Small intestine (tissue), 7 donors: ENCODE measurements at regions not wholly inside any gene's neighbourhood (a gene's known extent, or its start where the extent isn't known, plus 50 kb on each side); places are given as distances from the start of the nearest gene placed in this dataset.

Experiments
- DNase-seq, 2 donors: peaks; one replicate each; pipeline versions ENCODE4 v3.0.0 to v3.0.0-alpha.2; 2013
- FAIRE-seq: peaks from 2 replicates; lab custom pipeline; 2012; peaks lifted over from hg19 to GRCh38; lab: Jason Lieb, UNC
- H3K27ac ChIP-seq, 3 donors: one replicate each; pipeline ENCODE4 v1.5.1; 2013; ENCODE audit warnings: low read length in 2 of 3, mild to moderate bottlenecking in 2 of 3, control low read depth in 1 of 3, inconsistent platforms in 1 of 3, low read depth in 1 of 3, moderate library complexity in 1 of 3
- H3K27me3 ChIP-seq, 3 donors: one replicate each; pipeline ENCODE4 v1.6.1; 2013; ENCODE audit warnings: low read length in 3 of 3, inconsistent platforms in 1 of 3; ENCODE audit not compliant: control insufficient read depth in 3 of 3, insufficient read depth in 3 of 3
- H3K36me3 ChIP-seq, 3 donors: one replicate each; pipeline ENCODE4 v1.6.1; 2013; ENCODE audit warnings: low read length in 3 of 3, inconsistent platforms in 1 of 3, low read depth in 1 of 3, mild to moderate bottlenecking in 1 of 3, moderate library complexity in 1 of 3; ENCODE audit not compliant: control insufficient read depth in 3 of 3, insufficient read depth in 2 of 3
- H3K4me1 ChIP-seq, 3 donors: one replicate each; pipeline ENCODE4 v1.6.1; 2013; ENCODE audit warnings: low read length in 2 of 3, inconsistent platforms in 1 of 3, low read depth in 1 of 3, mild to moderate bottlenecking in 1 of 3, moderate library complexity in 1 of 3; ENCODE audit not compliant: control insufficient read depth in 3 of 3, insufficient read depth in 2 of 3
- H3K4me3 ChIP-seq, 3 donors: one replicate each; pipeline ENCODE4 v1.5.1; 2013; ENCODE audit warnings: low read length in 3 of 3, control low read depth in 1 of 3, inconsistent platforms in 1 of 3, low read depth in 1 of 3, mild to moderate bottlenecking in 1 of 3, moderate library complexity in 1 of 3
- H3K9me3 ChIP-seq, 2 donors: one replicate each; pipeline ENCODE4 v1.6.1; 2013; ENCODE audit warnings: low read depth in 1 of 2, low read length in 1 of 2; ENCODE audit not compliant: control insufficient read depth in 2 of 2, insufficient read depth in 1 of 2
- WGBS, 3 donors: extraction: QIAGEN DNeasy Blood & Tissue Kit; methylation state at CpG; one replicate each; pipeline ENCODE4 v1.1.7; 2013; 5-methylcytosine and 5-hydroxymethylcytosine counted together
- donor health status: healthy with polysubstance abuse.
- donor health status: control.
- donor health status: control.
- donor health status: Bipolar disorder and iron deficiency.
- donor health status: healthy.

- FAIRE-seq: peak; percentile 5
- DNase-seq: no peak
- Histone ChIP-seq H3K4me1 (no peaks in the 10 kb centered on the region), H3K9me3 (no peaks in the 10 kb centered on the region), H3K36me3 (no peaks in the 10 kb centered on the region), H3K27me3 (no peaks in the 10 kb centered on the region), H3K4me3 (no peak overlapping the region), H3K27ac (no peak overlapping the region)
- 82 to 88% (median 88%) methylated on average over 3 of the region's 3 CpGs for WGBS, 3 donors
Measured at GRCh38 chr5:96228408-96228807, 204.6 kb downstream of the PCSK1 start.

GRCh38 chr5:96227957-96228356 is 205.1 kb downstream of the PCSK1 start:
- Histone ChIP-seq H3K9me3 (no peaks in the 10 kb centered on the region), H3K4me3 (no peak overlapping the region), H3K36me3 (no peaks in the 10 kb centered on the region), H3K4me1 (no peaks in the 10 kb centered on the region), H3K27ac (no peak overlapping the region), H3K27me3 (no peaks in the 10 kb centered on the region)
- FAIRE-seq: no peak
- 86 to 92% (median 91%) methylated on average over 4 of the region's 4 CpGs for WGBS, 3 donors
- no peak for DNase-seq

DNA sequence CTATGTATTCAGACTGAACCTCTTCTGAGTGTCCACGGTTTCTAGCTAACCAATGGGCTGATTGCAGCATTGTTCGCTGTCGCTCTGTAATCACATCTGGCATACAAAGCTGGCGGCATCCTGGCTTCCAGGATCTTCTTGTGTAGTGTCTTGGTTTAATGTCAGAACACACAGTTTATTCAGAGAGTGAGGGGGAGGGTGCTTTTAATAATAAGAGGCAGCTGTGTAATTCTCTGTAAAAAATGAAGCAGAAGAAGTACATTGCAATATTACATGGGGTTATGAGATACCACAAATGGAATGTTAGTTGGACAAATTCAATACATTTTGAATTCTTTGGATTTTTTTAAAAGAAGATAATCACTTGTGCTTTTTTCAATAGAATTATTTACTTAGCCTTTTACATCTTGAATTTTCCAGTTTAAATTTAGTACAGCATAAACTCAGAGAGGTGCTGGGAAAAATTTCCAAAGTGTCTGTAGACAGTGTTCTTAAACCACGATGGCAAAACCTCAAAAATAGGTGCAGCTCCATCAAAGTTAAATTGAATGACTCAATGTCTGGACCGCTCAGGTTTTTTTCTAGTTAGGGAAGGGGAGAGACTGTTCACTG is 206.0 kb downstream of the PCSK1 start:
- WGBS, 3 donors: 63 to 90% (median 87%) methylated on average over 6 of the region's 6 CpGs
- no peaks in the 10 kb centered on the region for H3K4me1 ChIP-seq
- H3K27me3 ChIP-seq: no peaks in the 10 kb centered on the region
- H3K9me3 ChIP-seq: no peaks in the 10 kb centered on the region
- H3K27ac ChIP-seq: no peak overlapping the region
- H3K4me3 ChIP-seq: no peak overlapping the region
- FAIRE-seq: no peak
- DNase-seq: no peak
- no peaks in the 10 kb centered on the region for H3K36me3 ChIP-seq

DNA sequence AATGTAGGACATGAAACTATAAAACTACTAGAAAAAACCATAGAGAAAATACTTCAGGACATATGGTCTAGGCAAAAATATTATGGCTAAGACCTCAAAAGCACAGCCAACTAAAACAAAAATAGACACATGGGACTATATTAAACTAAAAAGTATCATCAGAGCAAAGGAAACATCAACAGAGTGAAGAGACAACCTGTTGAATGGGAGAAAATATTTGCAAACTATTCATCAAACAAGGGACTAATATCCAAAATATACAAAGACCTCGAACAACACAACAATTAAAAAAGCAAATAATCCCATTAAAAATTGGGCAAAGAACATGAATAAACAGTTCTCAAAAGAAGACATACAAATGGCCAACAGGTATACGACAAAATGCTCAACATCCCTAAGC is 210.9 kb downstream of the PCSK1 start:
- H3K9me3 ChIP-seq: no peaks in the 10 kb centered on the region
- H3K27ac ChIP-seq: no peak overlapping the region
- no peaks in the 10 kb centered on the region for H3K36me3 ChIP-seq
- no peak for DNase-seq
- H3K27me3 ChIP-seq: no peaks in the 10 kb centered on the region
- FAIRE-seq: no peak
- 83 to 88% (median 83%) methylated on average over 2 of the region's 2 CpGs for WGBS, 3 donors
- H3K4me1 ChIP-seq: no peaks in the 10 kb centered on the region
- no peak overlapping the region for H3K4me3 ChIP-seq

DNA sequence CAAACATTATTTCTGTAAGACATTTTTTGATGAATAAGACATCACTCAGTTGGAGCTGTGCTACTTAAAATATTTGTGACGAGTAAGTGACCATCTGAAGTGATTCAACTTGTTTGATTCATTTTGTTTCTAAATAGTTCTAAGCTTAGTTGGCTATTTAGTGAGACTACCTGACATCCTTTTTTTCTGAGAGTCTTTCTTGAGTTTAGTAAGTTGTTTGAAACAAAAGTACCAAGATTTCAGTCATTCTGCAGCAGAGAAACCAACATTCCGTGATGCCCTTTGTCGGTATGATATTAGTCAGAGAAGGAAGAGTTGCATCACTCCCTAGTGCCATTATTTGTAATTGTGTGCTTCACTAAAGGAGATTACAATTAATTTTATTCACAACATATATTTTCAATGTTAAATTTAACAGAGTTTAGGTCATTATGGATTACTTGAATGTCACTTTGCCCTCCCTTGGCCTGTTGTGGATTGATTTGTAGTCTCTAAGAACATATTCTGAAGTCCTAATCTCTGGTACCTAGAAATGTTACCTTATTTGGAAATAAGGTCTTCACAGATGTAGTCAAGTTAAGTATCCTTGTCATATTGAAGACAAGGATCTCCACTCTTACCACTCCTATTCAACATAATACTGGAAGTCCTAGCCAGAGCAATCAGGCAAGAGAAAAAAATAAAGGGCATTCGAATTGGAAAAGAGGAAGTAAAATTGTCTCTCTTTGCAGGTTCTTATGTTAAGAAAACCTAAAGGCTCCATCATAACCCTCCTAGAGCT is 212.2 kb downstream of the PCSK1 start:
- no peaks in the 10 kb centered on the region for H3K36me3 ChIP-seq
- 76 to 90% (median 77%) methylated on average over 4 of the region's 4 CpGs for WGBS, 3 donors
- FAIRE-seq (no peak), DNase-seq (no peak)
- H3K4me3 ChIP-seq: no peak overlapping the region
- no peaks in the 10 kb centered on the region for H3K27me3 ChIP-seq
- H3K9me3 ChIP-seq: no peaks in the 10 kb centered on the region
- no peaks in the 10 kb centered on the region for H3K4me1 ChIP-seq
- H3K27ac ChIP-seq: no peak overlapping the region

GRCh38 chr5:96219580-96220281 is 213.3 kb downstream of the PCSK1 start:
- FAIRE-seq: no peak
- H3K36me3 ChIP-seq: no peaks in the 10 kb centered on the region
- no peak overlapping the region for H3K27ac ChIP-seq

GRCh38 chr5:96218653-96219052 is 214.4 kb downstream of the PCSK1 start:
- WGBS, 3 donors: 77 to 81% (median 80%) methylated on average over 3 of the region's 3 CpGs
- Histone ChIP-seq H3K4me1 (peaks cover 0 to 3% (median 0%) of the 10 kb centered on the region in 3 donors), H3K9me3 (no peaks in the 10 kb centered on the region), H3K4me3 (no peak overlapping the region), H3K27me3 (no peaks in the 10 kb centered on the region), H3K36me3 (no peaks in the 10 kb centered on the region), H3K27ac (no peak overlapping the region)
- no peak for FAIRE-seq
- DNase-seq: no peak

More at GRCh38 chr5:96219580-96220281, 213.3 kb downstream of the PCSK1 start:
- Histone ChIP-seq H3K4me1 (peaks cover 0 to 2% (median 0%) of the 10 kb centered on the region in 3 donors), H3K27me3 (no peaks in the 10 kb centered on the region), H3K9me3 (no peaks in the 10 kb centered on the region), H3K4me3 (no peak overlapping the region)
- WGBS, 3 donors: 73 to 85% (median 82%) methylated on average over 4 of the region's 4 CpGs
- no peak for DNase-seq

- no peak for FAIRE-seq
- 54 to 66% (median 63%) methylated on average over 3 of the region's 3 CpGs for WGBS, 3 donors
- no peak overlapping the region for H3K27ac ChIP-seq
- no peak overlapping the region for H3K4me3 ChIP-seq
- peaks cover 0 to 3% (median 0%) of the 10 kb centered on the region in 3 donors for H3K4me1 ChIP-seq
- no peaks in the 10 kb centered on the region for H3K9me3 ChIP-seq
- H3K36me3 ChIP-seq: no peaks in the 10 kb centered on the region
- peak in 1 of 2 donors; percentile 26 for DNase-seq
- H3K27me3 ChIP-seq: no peaks in the 10 kb centered on the region
Measured at GRCh38 chr5:96214442-96215197, 218.4 kb downstream of the PCSK1 start.
